Activated gamma-delta T cell treated with anti-CD3 and anti-CD28 coated beads, Interleukin-2, amount 50 U/mL, for 16 hours (primary cell): ENCODE measurements at regions not wholly inside any gene's neighbourhood (a gene's known extent, or its start where the extent isn't known, plus 50 kb on each side); places are given as distances from the start of the nearest gene placed in this dataset.

Source experiments
- DNase-seq: peaks from one replicate; pipeline ENCODE4 v3.0.0-alpha.2; 2020; ENCODE audit warnings: low read depth

DNA sequence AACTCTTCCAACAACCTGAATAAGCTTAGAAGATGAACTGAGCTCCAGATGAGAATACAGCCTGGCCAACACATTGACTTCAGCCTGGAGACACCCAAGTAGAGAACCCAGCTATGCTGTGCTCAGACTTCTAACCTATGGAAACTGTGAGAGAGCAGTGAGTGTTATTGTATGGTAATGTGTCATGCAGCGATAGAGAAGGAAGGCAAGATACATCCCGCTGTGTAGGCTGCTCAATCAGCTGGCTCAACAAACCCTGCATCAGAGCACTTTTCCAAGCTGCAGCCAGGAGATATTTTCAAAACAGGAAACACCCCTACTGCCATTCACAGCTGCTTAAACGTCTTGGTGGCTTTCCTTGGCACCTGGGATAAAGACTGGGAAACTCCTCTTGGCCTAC lies 321.3 kb downstream of the SIPA1L2 start:
- no peak for DNase-seq

DNA sequence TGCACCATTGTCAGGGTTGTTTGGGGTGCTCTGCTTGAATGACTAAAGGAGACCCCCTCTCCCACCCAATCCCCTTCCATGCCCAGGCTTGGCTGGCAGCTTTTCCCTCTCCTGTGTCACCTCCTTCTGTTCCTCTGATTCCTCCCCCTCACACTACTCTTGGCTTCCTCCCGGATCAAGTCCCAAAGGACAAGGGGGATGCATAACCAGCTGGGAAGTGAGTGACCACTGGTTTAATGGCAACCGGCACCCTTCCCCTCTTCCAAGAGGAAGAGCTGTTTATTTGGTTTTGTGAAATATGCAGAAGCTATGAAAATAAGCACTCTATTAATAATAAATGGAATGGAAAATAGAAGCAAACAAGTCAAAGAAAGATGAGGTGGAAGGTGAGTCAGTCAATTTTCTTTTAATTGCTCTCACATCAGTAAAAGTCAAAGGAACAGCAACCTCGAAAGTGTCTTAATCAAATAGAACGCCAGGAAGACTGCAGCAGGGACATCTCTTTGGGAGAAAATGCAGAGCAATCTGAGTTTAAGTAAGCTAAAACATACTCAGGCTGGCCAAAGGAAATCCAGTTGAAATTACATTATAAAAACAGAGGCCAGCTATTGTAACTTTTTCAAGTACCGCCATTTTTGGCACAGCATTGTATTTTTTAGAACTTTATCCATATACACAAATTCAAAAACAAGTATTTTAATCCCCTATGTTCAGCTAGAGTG lies 322.5 kb downstream of the SIPA1L2 start:
- no peak for DNase-seq

DNA sequence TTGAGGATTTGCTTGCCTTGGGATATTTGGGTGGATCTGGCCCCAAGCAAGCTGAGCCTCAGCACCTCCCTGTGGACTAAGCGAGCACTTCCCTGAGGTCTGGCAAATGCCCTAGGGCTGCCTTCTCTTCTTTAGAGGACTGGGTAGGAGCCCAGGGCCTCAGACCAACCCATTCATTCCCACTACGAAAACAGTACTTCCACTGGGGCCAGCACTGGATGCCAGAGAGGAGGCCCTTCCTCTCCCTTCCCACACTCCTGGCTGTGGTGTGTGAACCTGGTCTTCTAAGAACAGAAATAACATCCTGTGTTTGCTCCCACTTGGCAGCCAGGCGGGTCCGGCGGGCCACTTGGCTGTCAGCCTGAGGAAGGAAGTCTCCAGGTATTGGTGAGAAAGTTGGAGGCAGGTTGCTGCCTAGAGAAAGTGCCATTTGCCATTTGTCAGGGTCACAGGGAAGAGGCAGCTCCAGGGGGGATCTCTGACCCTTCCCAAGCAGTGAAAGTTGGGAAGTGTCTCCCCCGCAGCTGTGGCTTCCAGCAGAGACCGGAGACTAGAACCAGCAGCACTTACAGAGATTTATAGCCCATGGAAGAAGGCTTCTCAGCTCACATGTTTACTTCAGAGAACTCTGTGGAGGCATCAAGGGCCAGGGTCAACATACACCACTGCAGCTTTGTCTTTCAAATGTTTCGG lies 323.5 kb downstream of the SIPA1L2 start:
- DNase-seq, result no peak

DNA sequence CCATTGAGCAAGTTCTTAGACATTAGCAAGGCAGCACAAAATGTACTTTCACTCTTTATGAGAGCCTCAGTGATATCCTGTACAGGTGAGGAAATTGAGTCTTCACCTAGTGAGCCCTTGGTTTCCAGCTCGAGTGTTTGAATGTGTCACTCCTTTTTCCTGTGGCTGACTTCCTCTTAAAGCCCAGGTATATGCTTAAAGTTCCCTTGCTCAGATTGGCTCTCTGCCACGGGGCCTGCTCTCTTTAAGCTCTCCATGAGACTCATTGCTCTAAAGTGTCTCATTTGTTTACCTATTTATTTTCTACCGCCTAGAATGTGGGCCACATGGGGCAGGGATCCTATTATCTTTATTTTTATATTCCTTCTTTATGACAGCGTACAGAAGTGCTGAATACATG lies 324.9 kb downstream of the SIPA1L2 start:
- DNase-seq, result no peak

DNA sequence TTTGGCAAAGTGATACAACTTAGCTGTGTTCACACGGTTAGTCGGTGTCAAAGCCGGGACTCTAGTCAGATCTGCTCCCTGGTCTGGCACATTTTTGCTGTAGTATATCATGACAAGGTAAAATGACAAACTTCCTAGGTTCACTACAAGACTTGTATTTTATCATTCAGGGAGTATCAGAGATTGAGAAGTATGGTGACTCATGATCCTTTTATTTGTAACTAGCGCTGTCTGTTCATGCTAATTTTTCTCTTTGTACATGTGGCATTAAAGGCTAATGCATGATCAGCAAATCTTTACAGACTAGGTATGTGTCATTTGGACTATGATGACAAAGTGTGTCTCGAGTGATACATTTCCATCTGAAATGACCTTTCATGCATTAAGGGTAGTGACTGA lies 326.7 kb downstream of the SIPA1L2 start:
- DNase-seq, result no peak

- no peak for DNase-seq
These were observed 327.3 kb downstream of the SIPA1L2 start for GRCh38 chr1:232302376-232303221.

DNA sequence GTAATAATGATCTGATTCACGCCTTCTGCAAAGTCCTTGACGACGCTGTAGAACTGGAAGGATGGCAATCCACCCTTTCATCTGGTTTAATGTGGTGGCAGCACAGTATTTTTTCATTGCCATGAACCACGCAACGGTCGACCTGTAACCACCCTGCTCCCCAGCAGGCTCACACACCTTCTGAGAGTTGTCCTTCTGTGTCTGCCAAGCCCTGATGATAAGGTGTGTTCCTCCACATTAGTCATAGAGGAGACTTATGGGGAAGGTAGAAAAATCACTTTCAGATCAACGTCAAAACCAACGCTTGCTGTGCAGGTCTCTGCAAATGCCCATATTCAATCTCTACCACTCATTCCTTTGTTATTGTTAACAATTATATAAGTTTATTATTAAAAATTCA lies 328.7 kb downstream of the SIPA1L2 start:
- no peak for DNase-seq

DNA sequence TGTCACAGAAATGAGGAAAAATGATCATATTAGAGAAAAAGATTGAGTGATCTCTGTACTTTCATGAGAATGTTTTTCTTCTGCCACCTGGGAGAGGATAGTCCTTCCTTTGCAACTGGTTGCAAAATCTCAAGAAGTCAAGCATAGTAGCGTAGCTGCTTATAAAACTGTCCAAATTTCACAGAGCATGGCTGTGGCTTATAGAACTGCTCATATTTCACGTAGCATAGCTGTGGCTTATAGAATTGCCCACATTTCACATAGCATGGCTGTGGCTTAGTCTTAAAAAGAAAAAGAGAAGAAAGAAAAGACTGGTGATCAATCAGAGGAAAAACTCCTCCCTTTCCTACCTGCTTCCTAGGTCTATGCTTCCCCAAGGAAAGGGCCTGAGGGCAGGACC lies 329.5 kb downstream of the SIPA1L2 start:
- no peak for DNase-seq

DNA sequence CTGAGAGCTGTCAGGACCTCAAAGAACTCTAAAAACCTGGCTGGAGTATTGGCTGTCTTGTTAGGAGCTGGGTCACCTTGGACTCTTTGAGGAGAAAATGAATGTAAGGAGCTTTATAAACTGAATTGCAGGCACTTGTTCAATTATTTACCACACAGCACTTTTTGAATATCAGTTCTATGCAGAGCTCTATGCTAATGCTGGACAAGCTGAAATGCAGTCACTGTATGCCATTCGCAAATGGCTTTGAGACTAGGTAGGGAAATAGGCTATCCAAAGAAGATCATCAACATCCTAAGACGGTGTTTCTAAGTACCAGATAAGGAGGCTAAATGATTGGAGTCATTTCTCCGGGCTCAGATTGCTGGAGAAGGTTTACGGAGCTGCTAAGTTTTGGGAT lies 333.5 kb downstream of the SIPA1L2 start:
- no peak for DNase-seq

GRCh38 chr1:232293361-232293760 lies 336.6 kb downstream of the SIPA1L2 start:
- no peak for DNase-seq

GRCh38 chr1:232292818-232293217 lies 337.1 kb downstream of the SIPA1L2 start:
- no peak for DNase-seq

- DNase-seq, result no peak
These were observed 337.7 kb downstream of the SIPA1L2 start for GRCh38 chr1:232292239-232292638.

GRCh38 chr1:232291681-232292080 lies 338.3 kb downstream of the SIPA1L2 start:
- DNase-seq, result no peak

DNA sequence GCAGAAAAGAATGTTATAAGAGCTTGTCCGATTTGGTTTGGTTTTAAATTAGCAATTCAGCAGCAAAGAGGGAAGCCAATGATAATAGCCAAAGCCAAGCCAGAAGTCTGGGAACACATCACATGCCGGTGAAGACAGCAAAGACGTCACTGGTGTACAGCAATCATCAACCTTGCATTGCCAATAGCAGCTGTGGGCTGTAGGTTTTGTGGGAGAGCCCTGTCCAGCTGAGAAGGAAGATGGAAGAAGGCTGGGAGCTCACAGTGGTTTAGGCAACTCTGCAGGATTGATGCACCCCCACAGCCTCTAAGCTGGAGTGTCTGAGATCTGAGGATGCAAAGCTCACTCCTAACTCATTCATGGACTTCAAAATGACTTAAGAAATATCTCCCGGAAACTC lies 338.7 kb downstream of the SIPA1L2 start:
- no peak for DNase-seq

DNA sequence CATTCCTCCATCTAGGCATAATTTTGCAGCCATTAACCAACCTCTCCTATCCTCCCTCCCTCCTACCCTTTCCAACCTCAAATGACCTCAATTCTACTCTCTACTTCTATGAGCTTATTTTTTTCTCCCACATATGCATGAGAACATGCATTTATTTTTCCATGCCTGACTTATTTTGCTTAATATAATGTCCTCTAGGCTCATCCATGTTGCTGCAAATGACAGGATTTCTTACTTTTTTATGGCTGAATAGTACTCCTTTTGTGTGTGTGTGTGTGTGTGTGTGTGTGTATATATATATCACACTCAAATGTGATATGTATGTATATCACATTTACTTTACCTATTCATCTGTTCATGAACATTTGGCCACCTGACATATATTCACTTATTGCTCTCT lies 339.4 kb downstream of the SIPA1L2 start:
- DNase-seq, result no peak

GRCh38 chr1:232287676-232288569 lies 342.0 kb downstream of the SIPA1L2 start:
- no peak for DNase-seq

GRCh38 chr1:232285138-232285537 lies 344.8 kb downstream of the SIPA1L2 start:
- DNase-seq, result no peak

GRCh38 chr1:232283864-232284263 lies 346.1 kb downstream of the SIPA1L2 start:
- no peak for DNase-seq

- DNase-seq, result no peak
These were observed 347.4 kb downstream of the SIPA1L2 start for GRCh38 chr1:232282498-232282897.

GRCh38 chr1:232280910-232281309 lies 349.0 kb downstream of the SIPA1L2 start:
- no peak for DNase-seq

DNA sequence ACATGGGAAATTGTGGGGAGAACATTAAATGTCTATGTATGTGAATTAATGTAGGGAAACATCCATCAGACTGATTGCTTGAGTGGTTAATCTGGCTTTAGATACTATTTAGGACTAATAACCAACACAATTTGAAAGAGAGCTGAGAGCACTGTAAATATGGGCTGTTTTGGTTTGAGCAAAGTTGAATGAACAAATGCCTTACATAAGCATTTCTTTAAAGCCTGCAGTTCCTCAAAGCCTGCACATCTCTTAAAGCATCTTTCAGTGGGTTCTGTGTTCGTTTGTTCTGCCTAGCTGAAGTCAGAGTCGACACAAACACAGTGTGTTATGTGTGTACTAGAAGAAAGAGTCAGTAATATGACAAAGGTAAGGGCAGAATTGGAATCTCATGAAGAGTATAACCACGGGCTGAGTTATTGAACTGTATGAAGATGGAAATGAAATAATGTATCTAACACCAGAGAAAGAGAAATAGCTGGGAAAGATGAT lies 350.0 kb downstream of the SIPA1L2 start:
- DNase-seq, result no peak

DNA sequence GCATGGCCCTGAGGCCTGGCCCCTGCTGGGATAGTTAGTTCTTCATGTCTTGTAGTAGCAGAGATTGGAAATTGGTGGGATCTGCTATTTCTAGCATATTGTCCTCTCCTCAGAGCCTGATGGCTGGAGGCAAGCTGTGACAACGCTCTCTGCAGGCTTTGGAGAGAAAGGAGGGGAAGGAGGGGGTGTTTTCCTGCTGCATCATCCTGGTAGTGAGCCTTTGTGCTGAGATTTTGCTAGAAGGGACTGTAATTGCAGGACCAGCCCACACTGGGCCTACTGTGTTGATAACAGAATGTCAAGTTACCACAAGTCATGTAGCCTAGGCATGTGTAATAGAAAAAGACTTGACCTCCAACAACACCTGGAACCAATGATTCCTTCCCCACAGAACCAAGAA lies 351.0 kb downstream of the SIPA1L2 start:
- no peak for DNase-seq
